ENCODE measurements at regions not wholly inside any gene's neighbourhood (a gene's known extent, or its start where the extent isn't known, plus 50 kb on each side); places are given as distances from the start of the nearest gene placed in this dataset.

DNA sequence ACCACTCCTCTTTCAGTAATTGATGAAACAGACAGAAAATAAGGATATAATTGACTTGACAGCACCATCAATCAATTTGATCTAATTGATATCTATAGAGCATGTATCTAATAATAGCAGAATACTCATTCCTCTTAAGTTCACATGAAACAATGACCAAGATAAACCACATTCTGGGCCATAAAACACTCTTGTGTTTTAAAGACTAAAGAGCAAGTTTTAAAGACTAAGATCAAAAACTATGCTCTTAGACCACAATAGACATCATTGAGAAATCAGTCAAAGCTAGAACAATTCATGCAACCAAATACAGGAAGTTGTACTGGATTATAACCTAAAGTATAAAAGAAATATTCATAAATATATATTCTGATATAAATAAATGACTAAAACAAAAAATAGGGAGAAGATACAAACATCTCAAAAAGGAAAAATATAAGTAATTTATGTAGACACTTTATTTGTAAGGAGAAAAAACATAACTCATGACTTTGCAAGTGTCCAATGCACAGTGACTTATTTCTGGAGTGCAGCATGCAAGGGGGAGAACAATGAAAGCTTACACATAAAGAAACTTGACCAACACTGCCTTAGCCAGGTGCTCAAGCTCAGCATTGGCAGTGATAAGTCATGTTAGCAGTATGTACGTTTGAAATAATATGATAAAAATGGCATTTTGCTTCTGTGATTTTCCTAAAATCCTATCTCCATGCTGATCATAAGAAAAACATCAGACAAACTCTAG is 312.7 kb upstream of the IGFBP3 start:
- TF ChIP-seq, protein P1, sequence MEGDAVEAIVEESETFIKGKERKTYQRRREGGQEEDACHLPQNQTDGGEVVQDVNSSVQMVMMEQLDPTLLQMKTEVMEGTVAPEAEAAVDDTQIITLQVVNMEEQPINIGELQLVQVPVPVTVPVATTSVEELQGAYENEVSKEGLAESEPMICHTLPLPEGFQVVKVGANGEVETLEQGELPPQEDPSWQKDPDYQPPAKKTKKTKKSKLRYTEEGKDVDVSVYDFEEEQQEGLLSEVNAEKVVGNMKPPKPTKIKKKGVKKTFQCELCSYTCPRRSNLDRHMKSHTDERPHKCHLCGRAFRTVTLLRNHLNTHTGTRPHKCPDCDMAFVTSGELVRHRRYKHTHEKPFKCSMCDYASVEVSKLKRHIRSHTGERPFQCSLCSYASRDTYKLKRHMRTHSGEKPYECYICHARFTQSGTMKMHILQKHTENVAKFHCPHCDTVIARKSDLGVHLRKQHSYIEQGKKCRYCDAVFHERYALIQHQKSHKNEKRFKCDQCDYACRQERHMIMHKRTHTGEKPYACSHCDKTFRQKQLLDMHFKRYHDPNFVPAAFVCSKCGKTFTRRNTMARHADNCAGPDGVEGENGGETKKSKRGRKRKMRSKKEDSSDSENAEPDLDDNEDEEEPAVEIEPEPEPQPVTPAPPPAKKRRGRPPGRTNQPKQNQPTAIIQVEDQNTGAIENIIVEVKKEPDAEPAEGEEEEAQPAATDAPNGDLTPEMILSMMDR (IDR thresholded peaks at IDR 0.05) = no peak
- no peak for TF ChIP-seq POLR2A (IDR thresholded peaks at IDR 0.05)
